H1 (cell line): ENCODE measurements at regions not wholly inside any gene's neighbourhood (a gene's known extent, or its start where the extent isn't known, plus 50 kb on each side); places are given as distances from the start of the nearest gene placed in this dataset.
"Not testable (repeated sequence)": the region's sequence is repeated elsewhere in the genome, so short reads cannot be mapped to it uniquely, and the experiment has no call there.

Source experiments
- CHD2 ChIP-seq: IDR thresholded peaks from 2 replicates; pipeline ENCODE4 v1.6.1; 2012; ENCODE audit warnings: low read length, improper control_type of control experiment
- CTCF ChIP-seq, 3 experiments: IDR thresholded peaks; 1 replicate in 2 of 3; 2 replicates in 1 of 3; pipeline versions ENCODE4 v1.5.1 to v1.6.1; 2011; ENCODE audit warnings: low read length in 3 of 3, mild to moderate bottlenecking in 3 of 3, inconsistent platforms in 2 of 3, low read depth in 1 of 3, moderate library complexity in 1 of 3; ENCODE audit not compliant: insufficient read depth in 1 of 3; ENCODE audit errors: control extremely low read depth in 1 of 3
- EP300 ChIP-seq, 2 experiments: IDR thresholded peaks; 1 replicate in 1 of 2; 2 replicates in 1 of 2; pipeline ENCODE4 v1.6.1; 2011 to 2012; ENCODE audit warnings: low read depth in 2 of 2, low read length in 2 of 2, mild to moderate bottlenecking in 2 of 2, borderline replicate concordance in 1 of 2, inconsistent platforms in 1 of 2, moderate library complexity in 1 of 2
- PHF8 ChIP-seq: fragments of 200-600 bp; sonication (generic); conservative IDR thresholded peaks from 2 replicates; pipeline ENCODE4 v1.7.1; 2012; ENCODE audit warnings: low read depth, mild to moderate bottlenecking, inconsistent platforms, low read length, moderate library complexity
- POLR2A ChIP-seq, 2 experiments: IDR thresholded peaks; 1 replicate in 1 of 2; 2 replicates in 1 of 2; pipeline ENCODE4 v1.6.1; 2011; ENCODE audit warnings: low read depth in 2 of 2, low read length in 2 of 2, mild to moderate bottlenecking in 2 of 2; ENCODE audit errors: control extremely low read depth in 1 of 2
- RBBP5 ChIP-seq: IDR thresholded peaks from 2 replicates; pipeline ENCODE4 v1.7.1; 2012; ENCODE audit warnings: low read depth, mild to moderate bottlenecking, inconsistent platforms, low read length, moderate library complexity, borderline replicate concordance
- RFX5 ChIP-seq: IDR thresholded peaks from 2 replicates; pipeline ENCODE4 v1.6.1; 2011; ENCODE audit warnings: low read depth, low read length, improper control_type of control experiment, borderline replicate concordance
- RNF2 ChIP-seq: fragments of 200-900, 300-1000 bp; sonication (generic); IDR thresholded peaks from 2 replicates; pipeline ENCODE4 v1.7.1; 2016; ENCODE audit warnings: borderline replicate concordance, low read depth, mild to moderate bottlenecking, antibody characterized with exemption, low read length; ENCODE audit not compliant: poor library complexity, severe bottlenecking; ENCODE audit errors: missing control alignments
- RXRA ChIP-seq: IDR thresholded peaks from 2 replicates; pipeline ENCODE4 v1.6.1; 2011; ENCODE audit warnings: low read depth, mild to moderate bottlenecking, low read length, moderate library complexity; ENCODE audit not compliant: insufficient read depth
- TAF1 ChIP-seq: IDR thresholded peaks from 2 replicates; pipeline ENCODE4 v1.6.1; 2011; ENCODE audit warnings: mild to moderate bottlenecking, low read depth, low read length

DNA sequence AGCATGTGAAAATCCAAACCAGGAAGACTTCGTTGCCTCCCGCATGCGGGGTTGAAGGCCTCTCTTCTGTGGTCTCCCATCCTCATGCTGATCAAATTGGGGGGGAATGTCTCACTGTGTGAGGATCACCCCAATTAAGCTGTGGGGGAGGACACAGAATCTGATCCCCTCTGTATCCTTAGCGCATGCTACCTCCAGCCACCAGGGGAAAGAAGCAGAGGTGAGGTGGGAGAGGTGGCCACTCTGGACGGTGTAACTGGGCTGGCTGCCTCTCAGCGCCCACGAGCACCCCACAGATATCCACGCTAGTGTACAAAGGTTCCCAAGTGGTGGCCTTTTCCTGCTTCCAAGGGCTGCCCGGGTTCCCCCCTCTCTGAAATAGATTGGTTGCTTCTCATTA lies 177.6 kb upstream of the PLGLB1 start:
- not testable (repeated sequence) for TF ChIP-seq TAF1; PHF8; RNF2; CTCF (IDR thresholded peaks at IDR 0.05; ENCODE audit: control extremely low read depth in 1 of 3, insufficient read depth in 1 of 3, low read depth in 1 of 3, low read length in 3 of 3); POLR2A (IDR thresholded peaks at IDR 0.05; ENCODE audit: control extremely low read depth in 1 of 2, low read depth in 2 of 2, low read length in 2 of 2); RXRA; EP300 (IDR thresholded peaks at IDR 0.05; ENCODE audit: borderline replicate concordance in 1 of 2, low read depth in 2 of 2, low read length in 2 of 2); RBBP5; CHD2; RFX5
